ENCODE measurements at regions not wholly inside any gene's neighbourhood (a gene's known extent, or its start where the extent isn't known, plus 50 kb on each side); places are given as distances from the start of the nearest gene placed in this dataset.

GRCh38 chr2:118614841-118615271, 232.6 kb downstream of the EN1 start:
- 32 to 39% (median 37%) methylated on average over 8 of the region's 8 CpGs for WGBS, 4 donors
- no peak for TF ChIP-seq CTCF (IDR thresholded peaks at IDR 0.05)
- TF ChIP-seq POLR2A (IDR thresholded peaks at IDR 0.05) = no peak
- no peaks in the 10 kb centered on the region for H3K9me3 ChIP-seq (replicated peaks in 1 of 3)
- H3K4me1 ChIP-seq (replicated peaks in 1 of 2) = no peaks in the 10 kb centered on the region
- no peak overlapping the region for H3K27ac ChIP-seq
- intact Hi-C loops (cut with DNase I) = no loop called here
- no peak for DNase-seq
- no peak overlapping the region for H3K4me3 ChIP-seq
- H3K27me3 ChIP-seq = no peaks in the 10 kb centered on the region
- H3K36me3 ChIP-seq (replicated peaks in 1 of 2) = no peaks in the 10 kb centered on the region

DNA sequence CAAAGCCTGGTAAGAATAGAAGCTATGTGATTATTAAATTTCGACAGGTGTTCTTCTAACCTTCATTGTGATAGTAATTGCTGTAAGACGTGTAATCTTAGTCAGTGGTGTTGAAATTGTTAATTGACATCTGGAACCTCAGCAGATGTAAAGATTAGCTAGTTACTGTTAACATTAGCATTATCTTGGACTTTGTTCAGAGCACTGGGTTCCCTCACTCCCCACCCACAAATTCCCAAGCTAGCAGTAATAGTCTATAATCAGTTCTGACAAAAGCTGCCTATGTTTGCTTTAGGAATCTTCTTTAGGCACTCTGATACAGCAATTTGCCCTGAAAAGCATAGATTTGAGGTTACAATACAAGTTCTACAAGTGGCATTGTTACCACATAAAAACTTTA, 233.7 kb downstream of the EN1 start:
- no peaks in the 10 kb centered on the region for H3K4me1 ChIP-seq (replicated peaks in 1 of 2)
- TF ChIP-seq POLR2A (IDR thresholded peaks at IDR 0.05) (no peak), CTCF (IDR thresholded peaks at IDR 0.05) (no peak)
- no peaks in the 10 kb centered on the region for H3K27me3 ChIP-seq
- DNase-seq = no peak
- WGBS, 4 donors = 48 to 52% (median 49%) methylated on average over 2 of the region's 2 CpGs
- no peak overlapping the region for H3K4me3 ChIP-seq
- no peak overlapping the region for H3K27ac ChIP-seq
- H3K36me3 ChIP-seq (replicated peaks in 1 of 2) = no peaks in the 10 kb centered on the region
- H3K9me3 ChIP-seq (replicated peaks in 1 of 3) = no peaks in the 10 kb centered on the region
- intact Hi-C loops (cut with DNase I) = no loop called here

DNA sequence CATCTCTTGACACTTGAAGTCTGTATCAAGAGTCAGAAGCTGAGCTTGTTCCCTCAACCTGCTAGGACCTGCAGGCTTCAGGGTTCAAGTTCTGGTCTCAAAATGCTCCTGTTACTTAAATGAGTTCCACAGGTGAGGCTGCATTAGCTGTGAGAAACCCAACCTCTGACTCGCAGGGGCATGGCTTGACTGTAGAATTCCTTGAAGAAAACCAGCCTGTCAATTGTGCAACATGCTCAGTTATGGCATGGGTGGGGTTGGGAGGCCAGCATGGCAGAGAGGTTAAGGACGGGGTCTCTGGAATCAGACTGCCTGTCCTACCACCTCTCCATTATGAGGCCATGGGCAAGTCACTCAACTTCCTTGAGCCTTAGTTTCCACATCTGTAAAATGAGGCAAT, 235.8 kb downstream of the EN1 start:
- Histone ChIP-seq H3K27me3 (no peaks in the 10 kb centered on the region), H3K27ac (no peak overlapping the region), H3K4me1 (replicated peaks in 1 of 2) (no peaks in the 10 kb centered on the region), H3K9me3 (replicated peaks in 1 of 3) (no peaks in the 10 kb centered on the region), H3K4me3 (no peak overlapping the region), H3K36me3 (replicated peaks in 1 of 2) (no peaks in the 10 kb centered on the region)
- WGBS, 4 donors = 69 to 78% (median 72%) methylated on average over 1 to 2 of the region's 2 CpGs
- TF ChIP-seq POLR2A (IDR thresholded peaks at IDR 0.05) (no peak), CTCF (IDR thresholded peaks at IDR 0.05) (no peak)
- intact Hi-C loops (cut with DNase I) = no loop called here
- no peak for DNase-seq

- 72 to 75% (median 73%) methylated on average over 4 of the region's 4 CpGs for WGBS, 4 donors
- intact Hi-C loops (cut with DNase I) = no loop called here
- Histone ChIP-seq H3K4me1 (replicated peaks in 1 of 2) (no peaks in the 10 kb centered on the region), H3K27ac (no peak overlapping the region), H3K27me3 (no peaks in the 10 kb centered on the region), H3K4me3 (no peak overlapping the region), H3K9me3 (replicated peaks in 1 of 3) (no peaks in the 10 kb centered on the region), H3K36me3 (replicated peaks in 1 of 2) (no peaks in the 10 kb centered on the region)
- DNase-seq = no peak
- no peak for TF ChIP-seq CTCF (IDR thresholded peaks at IDR 0.05)
- TF ChIP-seq POLR2A (IDR thresholded peaks at IDR 0.05) = no peak
These were observed 238.3 kb downstream of the EN1 start for GRCh38 chr2:118609138-118609537.

Measured in adrenal gland (tissue), 9 donors.